ENCODE measurements at regions not wholly inside any gene's neighbourhood (a gene's known extent, or its start where the extent isn't known, plus 50 kb on each side); places are given as distances from the start of the nearest gene placed in this dataset.
"Not testable (repeated sequence)": the region's sequence is repeated elsewhere in the genome, so short reads cannot be mapped to it uniquely, and the experiment has no call there.

DNA sequence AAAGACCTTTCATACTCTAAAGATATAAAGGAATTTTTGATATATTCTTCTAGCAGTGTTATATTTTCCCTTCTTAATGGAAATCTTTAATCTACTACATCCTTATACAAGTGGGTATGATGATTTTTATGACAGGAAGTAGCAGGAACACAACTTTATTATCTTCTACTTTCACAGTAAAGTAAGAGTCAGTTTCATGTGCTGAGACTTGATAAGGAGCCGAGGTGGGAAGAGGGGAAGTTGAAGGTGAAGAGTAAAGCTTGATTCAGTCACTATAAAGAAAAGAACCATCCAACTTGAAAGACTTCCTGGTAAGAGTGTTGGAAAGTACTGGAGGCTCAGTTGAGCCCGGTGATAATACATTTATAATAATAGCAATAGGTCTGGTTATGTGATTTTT is 82.1 kb upstream of the PTH start:
- no peak for DNase-seq (ENCODE audit: low read depth)
- Mint-ChIP-seq H3K4me1 (ENCODE audit: low read depth, unreplicated experiment) (no peaks in the 10 kb centered on the region), H3K36me3 (ENCODE audit: low read depth, unreplicated experiment) (no peaks in the 10 kb centered on the region), H3K27me3 (ENCODE audit: low read depth, unreplicated experiment) (no peaks in the 10 kb centered on the region), H3K4me3 (ENCODE audit: unreplicated experiment) (no peak overlapping the region), H3K9me3 (ENCODE audit: unreplicated experiment) (peaks cover 9% of the 10 kb centered on the region), H3K27ac (ENCODE audit: unreplicated experiment) (no peak overlapping the region)
- Histone ChIP-seq H3K4me3 (ENCODE audit: insufficient read depth, low read depth, low read length) (no peak overlapping the region), H3K27me3 (ENCODE audit: insufficient read depth, low read length) (no peaks in the 10 kb centered on the region), H3K36me3 (ENCODE audit: insufficient read depth, low read length) (no peaks in the 10 kb centered on the region), H4K20me1 (ENCODE audit: insufficient read depth, low read length) (no peaks in the 10 kb centered on the region), H3K4me2 (ENCODE audit: low read length) (no peak overlapping the region), H3K9me3 (ENCODE audit: insufficient read depth, low read depth, low read length) (peaks cover 4% of the 10 kb centered on the region), H2AFZ (ENCODE audit: low read depth, low read length) (no peak overlapping the region), H3K4me1 (ENCODE audit: insufficient read depth, low read length) (no peaks in the 10 kb centered on the region), H3K79me2 (ENCODE audit: insufficient read depth, low read length) (no peaks in the 10 kb centered on the region), H3K27ac (ENCODE audit: low read depth, low read length) (no peak overlapping the region), H3K9ac (ENCODE audit: low read length) (no peak overlapping the region)
- no peak for FAIRE-seq
- TF ChIP-seq EZH2 (IDR thresholded peaks at IDR 0.05; ENCODE audit: insufficient read depth, low read length), result no peak
- TF ChIP-seq, protein P1, sequence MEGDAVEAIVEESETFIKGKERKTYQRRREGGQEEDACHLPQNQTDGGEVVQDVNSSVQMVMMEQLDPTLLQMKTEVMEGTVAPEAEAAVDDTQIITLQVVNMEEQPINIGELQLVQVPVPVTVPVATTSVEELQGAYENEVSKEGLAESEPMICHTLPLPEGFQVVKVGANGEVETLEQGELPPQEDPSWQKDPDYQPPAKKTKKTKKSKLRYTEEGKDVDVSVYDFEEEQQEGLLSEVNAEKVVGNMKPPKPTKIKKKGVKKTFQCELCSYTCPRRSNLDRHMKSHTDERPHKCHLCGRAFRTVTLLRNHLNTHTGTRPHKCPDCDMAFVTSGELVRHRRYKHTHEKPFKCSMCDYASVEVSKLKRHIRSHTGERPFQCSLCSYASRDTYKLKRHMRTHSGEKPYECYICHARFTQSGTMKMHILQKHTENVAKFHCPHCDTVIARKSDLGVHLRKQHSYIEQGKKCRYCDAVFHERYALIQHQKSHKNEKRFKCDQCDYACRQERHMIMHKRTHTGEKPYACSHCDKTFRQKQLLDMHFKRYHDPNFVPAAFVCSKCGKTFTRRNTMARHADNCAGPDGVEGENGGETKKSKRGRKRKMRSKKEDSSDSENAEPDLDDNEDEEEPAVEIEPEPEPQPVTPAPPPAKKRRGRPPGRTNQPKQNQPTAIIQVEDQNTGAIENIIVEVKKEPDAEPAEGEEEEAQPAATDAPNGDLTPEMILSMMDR (IDR thresholded peaks at IDR 0.05; ENCODE audit: insufficient read depth, low read depth, low read length), result no peak

DNA sequence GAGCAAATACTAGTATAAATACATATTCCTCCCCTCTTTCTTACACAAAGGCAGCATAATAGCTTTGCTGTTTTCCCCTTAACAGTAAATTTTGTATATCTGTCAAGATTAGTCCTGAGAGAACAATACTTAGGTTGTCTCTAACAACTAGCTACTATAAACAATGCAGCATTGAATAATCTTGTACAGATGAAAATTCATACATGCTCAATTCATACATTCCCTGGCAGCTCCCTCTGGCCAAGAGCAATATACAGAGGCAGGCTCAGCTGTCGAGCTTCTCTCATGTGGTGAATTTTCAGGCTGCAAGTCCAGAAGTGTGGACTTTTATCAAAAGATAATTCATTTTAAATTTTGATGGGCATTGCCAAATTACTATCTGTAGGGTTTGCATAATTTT is 81.2 kb upstream of the PTH start:
- Histone ChIP-seq H3K4me2 (ENCODE audit: low read length) (no peak overlapping the region), H2AFZ (ENCODE audit: low read depth, low read length) (no peak overlapping the region), H3K27me3 (ENCODE audit: insufficient read depth, low read length) (no peaks in the 10 kb centered on the region), H4K20me1 (ENCODE audit: insufficient read depth, low read length) (no peaks in the 10 kb centered on the region), H3K4me3 (ENCODE audit: insufficient read depth, low read depth, low read length) (no peak overlapping the region), H3K79me2 (ENCODE audit: insufficient read depth, low read length) (no peaks in the 10 kb centered on the region), H3K9ac (ENCODE audit: low read length) (no peak overlapping the region), H3K27ac (ENCODE audit: low read depth, low read length) (no peak overlapping the region), H3K36me3 (ENCODE audit: insufficient read depth, low read length) (no peaks in the 10 kb centered on the region), H3K4me1 (ENCODE audit: insufficient read depth, low read length) (no peaks in the 10 kb centered on the region), H3K9me3 (ENCODE audit: insufficient read depth, low read depth, low read length) (no peaks in the 10 kb centered on the region)
- FAIRE-seq (no peak), DNase-seq (ENCODE audit: low read depth) (no peak)
- no peaks in the 10 kb centered on the region for H3K36me3 Mint-ChIP-seq (ENCODE audit: low read depth, unreplicated experiment)
- H3K9me3 Mint-ChIP-seq (ENCODE audit: unreplicated experiment), result peaks cover 9% of the 10 kb centered on the region
- no peak overlapping the region for H3K4me3 Mint-ChIP-seq (ENCODE audit: unreplicated experiment)
- H3K27me3 Mint-ChIP-seq (ENCODE audit: low read depth, unreplicated experiment), result peaks cover 4% of the 10 kb centered on the region
- H3K27ac Mint-ChIP-seq (ENCODE audit: unreplicated experiment), result no peak overlapping the region
- no peak for TF ChIP-seq EZH2 (IDR thresholded peaks at IDR 0.05; ENCODE audit: insufficient read depth, low read length)
- TF ChIP-seq, protein P1 (IDR thresholded peaks at IDR 0.05; ENCODE audit: insufficient read depth, low read depth, low read length), result no peak
- H3K4me1 Mint-ChIP-seq (ENCODE audit: low read depth, unreplicated experiment), result no peaks in the 10 kb centered on the region

DNA sequence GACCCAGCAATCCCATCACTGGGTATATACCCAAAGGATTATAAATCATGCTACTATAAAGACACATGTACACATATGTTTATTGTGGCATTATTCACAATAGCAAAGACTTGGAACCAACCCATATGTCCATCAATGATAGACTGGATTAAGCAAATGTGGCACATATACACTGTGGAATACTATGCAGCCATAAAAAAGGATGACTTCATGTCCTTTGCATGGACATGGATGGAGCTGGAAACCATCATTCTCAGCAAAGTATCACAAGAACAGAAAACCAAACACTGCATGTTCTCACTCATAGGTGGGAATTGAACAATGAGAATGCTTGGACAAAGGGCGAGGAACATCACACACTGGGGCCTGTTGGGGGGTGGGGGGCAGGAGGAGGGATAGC is 79.6 kb upstream of the PTH start:
- not testable (repeated sequence) for H3K9me3 ChIP-seq (ENCODE audit: insufficient read depth, low read depth, low read length); H4K20me1 ChIP-seq (ENCODE audit: insufficient read depth, low read length); H3K27me3 Mint-ChIP-seq (ENCODE audit: low read depth, unreplicated experiment); H3K27ac ChIP-seq (ENCODE audit: low read depth, low read length); H3K4me2 ChIP-seq (ENCODE audit: low read length); H3K27me3 ChIP-seq (ENCODE audit: insufficient read depth, low read length); H3K36me3 Mint-ChIP-seq (ENCODE audit: low read depth, unreplicated experiment); H3K4me1 Mint-ChIP-seq (ENCODE audit: low read depth, unreplicated experiment); H3K4me3 ChIP-seq (ENCODE audit: insufficient read depth, low read depth, low read length); DNase-seq (ENCODE audit: low read depth); H3K4me3 Mint-ChIP-seq (ENCODE audit: unreplicated experiment); H3K36me3 ChIP-seq (ENCODE audit: insufficient read depth, low read length); H3K27ac Mint-ChIP-seq (ENCODE audit: unreplicated experiment); H3K9ac ChIP-seq (ENCODE audit: low read length); H2AFZ ChIP-seq (ENCODE audit: low read depth, low read length); H3K79me2 ChIP-seq (ENCODE audit: insufficient read depth, low read length); FAIRE-seq; H3K4me1 ChIP-seq (ENCODE audit: insufficient read depth, low read length); H3K9me3 Mint-ChIP-seq (ENCODE audit: unreplicated experiment)

All from astrocyte (in vitro differentiated cells and primary cell).